Retinal pigment epithelial cell (primary cell): ENCODE measurements at regions not wholly inside any gene's neighbourhood (a gene's known extent, or its start where the extent isn't known, plus 50 kb on each side); places are given as distances from the start of the nearest gene placed in this dataset.
A peak's percentile ranks its signal among the peaks of the same experiment; 100 is the strongest.

Source experiments
- DNase-seq: peaks from one replicate; pipeline ENCODE4 v3.0.0-alpha.2; 2010; ENCODE audit warnings: low read depth
- H3K4me3 ChIP-seq: 2 replicates; pipeline ENCODE4 v1.5.1; 2011; ENCODE audit warnings: mild to moderate bottlenecking, low read length, control low read depth, moderate library complexity
- CTCF ChIP-seq: conservative IDR thresholded peaks from 2 replicates; pipeline ENCODE4 v1.5.1; 2011; ENCODE audit warnings: low read depth, low read length, control low read depth, inconsistent platforms

GRCh38 chr18:69209761-69210160, 190.9 kb upstream of the DOK6 start:
- TF ChIP-seq CTCF: no peak
- H3K4me3 ChIP-seq: no peak overlapping the region
- DNase-seq: peak; percentile 34

GRCh38 chr18:69213842-69214241, 186.8 kb upstream of the DOK6 start:
- DNase-seq: peak; percentile 37
- TF ChIP-seq CTCF: no peak

DNA sequence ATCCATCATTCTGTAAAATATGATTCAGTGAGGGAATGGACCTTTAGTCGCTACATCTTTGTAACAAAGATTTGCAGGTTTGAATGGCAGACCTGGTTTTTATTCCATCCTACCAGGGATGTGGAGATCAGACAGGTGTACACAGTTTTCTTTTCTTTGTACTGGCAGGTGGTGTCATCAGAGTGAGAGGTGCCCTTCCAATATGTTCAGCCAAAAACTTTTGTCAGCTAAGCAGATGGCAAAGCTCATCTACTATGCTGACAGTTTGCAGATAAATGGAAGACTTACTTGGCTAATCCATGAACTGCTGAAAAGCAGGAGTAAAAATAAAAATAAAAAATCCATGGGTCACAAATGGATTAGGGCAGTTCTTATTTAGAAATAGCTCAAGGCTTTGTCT, 185.5 kb upstream of the DOK6 start:
- no peak for TF ChIP-seq CTCF
- H3K4me3 ChIP-seq: no peak overlapping the region
- no peak for DNase-seq

More at GRCh38 chr18:69213842-69214241, 186.8 kb upstream of the DOK6 start:
- H3K4me3 ChIP-seq: no peak overlapping the region

- no peak for DNase-seq
- TF ChIP-seq CTCF: no peak
- no peak overlapping the region for H3K4me3 ChIP-seq
Measured at GRCh38 chr18:69216321-69216720, 184.4 kb upstream of the DOK6 start.

- no peak for DNase-seq
- no peak overlapping the region for H3K4me3 ChIP-seq
- no peak for TF ChIP-seq CTCF
Measured at GRCh38 chr18:69217196-69218000, 183.3 kb upstream of the DOK6 start.

DNA sequence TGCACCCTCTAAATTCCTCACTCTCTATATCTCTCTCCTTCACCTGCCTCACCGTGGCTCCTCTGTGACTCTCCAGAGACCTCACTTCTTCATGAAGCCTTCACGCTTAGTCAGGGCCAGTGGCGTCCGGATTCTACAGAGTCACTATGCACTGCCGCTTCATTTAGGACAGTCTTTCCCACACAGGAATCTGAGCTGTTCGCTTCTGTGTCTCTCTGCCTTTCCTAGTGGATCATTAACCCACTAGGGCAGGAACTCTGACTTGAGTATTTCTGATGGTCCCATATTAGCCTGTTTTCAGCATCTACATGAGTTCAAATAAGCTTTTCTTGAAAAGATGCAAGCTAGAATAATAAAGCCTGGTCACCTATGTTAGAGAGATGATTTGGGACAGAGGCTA, 180.2 kb upstream of the DOK6 start:
- no peak for TF ChIP-seq CTCF
- no peak overlapping the region for H3K4me3 ChIP-seq
- no peak for DNase-seq

DNA sequence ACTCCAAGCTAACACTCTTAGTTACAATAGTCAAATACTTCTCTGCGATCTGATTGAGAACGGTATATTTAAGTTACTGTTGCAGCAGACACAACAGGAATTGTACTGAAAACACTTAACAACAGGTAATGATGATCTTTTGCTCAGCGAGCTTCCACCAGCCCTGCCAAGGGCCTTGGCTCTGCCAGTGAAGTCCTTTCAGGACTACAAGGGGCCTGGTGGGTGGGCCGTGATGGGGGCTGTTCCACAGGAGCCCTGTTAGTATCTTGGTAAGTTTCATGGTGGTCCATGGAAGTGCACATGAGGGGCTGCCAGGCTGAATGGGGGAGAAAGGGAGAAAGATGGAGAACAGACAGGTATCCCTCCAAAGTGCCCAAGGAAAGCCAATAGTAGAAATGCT, 178.6 kb upstream of the DOK6 start:
- TF ChIP-seq CTCF: no peak
- H3K4me3 ChIP-seq: no peak overlapping the region
- DNase-seq: no peak
